GM19397 (cell line): ENCODE measurements at regions not wholly inside any gene's neighbourhood (a gene's known extent, or its start where the extent isn't known, plus 50 kb on each side); places are given as distances from the start of the nearest gene placed in this dataset.

Source experiments
- ATAC-seq: cut with Tn5 transposase; IDR thresholded peaks from one replicate; pipeline ENCODE4 v1.9.1; 2021; ENCODE audit warnings: mild to moderate bottlenecking, moderate library complexity; ENCODE audit not compliant: unreplicated experiment

- no peak for ATAC-seq
These were observed 57.4 kb upstream of the LGALSL start for GRCh38 chr2:64396551-64396950.

GRCh38 chr2:64398516-64399129, 55.3 kb upstream of the LGALSL start:
- ATAC-seq = no peak

DNA sequence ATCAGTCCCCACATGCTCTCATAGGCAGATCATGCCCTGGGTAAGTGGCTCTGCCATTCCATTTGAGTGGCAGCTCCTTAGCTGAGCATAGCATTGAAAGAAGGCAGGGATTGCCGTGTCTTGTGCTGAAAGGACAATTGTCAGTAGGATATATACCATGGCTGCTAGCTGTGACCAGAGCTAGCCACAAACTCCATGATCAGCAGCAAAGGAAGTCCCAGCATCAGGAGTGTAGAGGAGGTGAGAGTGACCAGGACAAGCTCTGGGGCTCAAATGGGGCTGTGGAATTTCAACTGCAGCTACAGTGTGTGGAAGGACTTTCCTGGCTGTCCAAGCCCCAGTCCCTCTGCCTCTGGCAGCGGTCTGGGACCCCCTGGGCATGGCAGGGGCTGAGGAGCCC, 54.4 kb upstream of the LGALSL start:
- no peak for ATAC-seq

- ATAC-seq = no peak
These were observed 53.7 kb upstream of the LGALSL start for GRCh38 chr2:64400105-64400728.

- ATAC-seq = no peak
These were observed 53.0 kb upstream of the LGALSL start for GRCh38 chr2:64400733-64401528.

DNA sequence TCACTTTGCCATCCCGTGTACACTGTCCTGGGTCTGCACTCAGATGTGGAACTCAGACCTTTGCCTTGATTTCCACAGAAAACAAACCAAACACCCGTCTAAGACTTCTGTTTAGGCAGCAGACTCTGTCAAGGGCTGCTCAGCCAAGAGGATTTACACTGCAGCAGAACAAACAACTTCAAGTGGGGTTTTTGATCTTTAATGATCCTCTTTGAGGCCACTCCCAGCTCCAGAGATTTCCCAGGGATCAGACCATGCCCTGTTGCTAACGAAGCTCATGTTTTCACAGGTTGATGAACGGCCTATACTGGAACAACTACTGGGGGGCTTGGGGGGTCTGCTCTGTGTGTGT, 52.5 kb upstream of the LGALSL start:
- ATAC-seq = no peak

DNA sequence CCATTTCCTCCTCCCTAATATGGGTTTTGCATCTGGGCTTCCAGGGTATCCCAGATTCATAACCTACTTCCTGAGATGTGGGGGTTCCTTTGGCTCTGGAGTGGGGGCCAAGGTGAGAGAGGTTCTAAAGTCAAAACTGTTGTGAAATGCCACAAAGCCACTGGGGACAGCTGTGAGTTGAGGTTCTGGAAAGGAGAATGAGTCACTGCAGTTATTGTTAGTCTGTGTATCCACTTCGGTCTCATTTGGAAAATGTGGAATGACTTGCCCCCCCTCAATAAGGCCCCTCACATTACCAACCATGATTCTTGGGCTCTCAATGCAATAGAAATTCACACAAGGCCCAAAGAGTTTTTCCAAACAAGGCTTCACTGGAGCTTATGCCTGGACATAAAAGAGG, 51.1 kb upstream of the LGALSL start:
- no peak for ATAC-seq

GRCh38 chr2:64403426-64403825, 50.5 kb upstream of the LGALSL start:
- ATAC-seq = no peak

- ATAC-seq = peak; percentile 59
These were observed 49.8 kb upstream of the LGALSL start for GRCh38 chr2:64404002-64404731.
